Muscle of back (tissue), 3 donors: ENCODE measurements at regions not wholly inside any gene's neighbourhood (a gene's known extent, or its start where the extent isn't known, plus 50 kb on each side); places are given as distances from the start of the nearest gene placed in this dataset.
A peak's percentile ranks its signal among the peaks of the same experiment; 100 is the strongest.

Experiments
- DNase-seq, 3 donors: peaks; one replicate each; pipeline versions ENCODE4 v3.0.0 to v3.0.0-alpha.2; 2013

DNA sequence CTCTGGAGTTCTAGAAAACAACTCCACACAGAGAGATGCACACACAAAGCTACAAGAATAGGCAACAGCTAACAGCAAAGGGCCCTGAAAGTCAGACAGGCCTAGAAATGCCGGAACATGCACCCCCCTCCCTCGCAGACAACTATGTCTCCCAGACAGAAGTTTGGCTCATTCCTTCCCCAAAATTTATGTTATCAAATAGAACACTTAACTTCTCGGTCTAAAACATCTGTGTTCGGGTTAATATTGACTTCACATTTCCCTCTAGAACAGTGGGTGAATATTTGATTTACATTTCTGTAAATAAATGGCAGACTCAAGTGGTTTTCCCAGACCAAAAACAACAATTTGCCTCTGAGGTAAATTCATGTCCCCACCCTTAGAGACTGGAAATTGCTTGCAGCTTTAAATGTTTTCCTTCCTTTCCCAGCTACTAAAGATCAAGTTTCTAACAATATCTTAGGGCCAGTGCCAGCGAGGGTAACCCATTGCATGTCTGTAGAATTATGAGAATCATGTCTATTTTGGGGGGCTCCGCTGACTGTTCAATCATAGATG lies 92.5 kb upstream of the INHBA start:
- no peak for DNase-seq

DNA sequence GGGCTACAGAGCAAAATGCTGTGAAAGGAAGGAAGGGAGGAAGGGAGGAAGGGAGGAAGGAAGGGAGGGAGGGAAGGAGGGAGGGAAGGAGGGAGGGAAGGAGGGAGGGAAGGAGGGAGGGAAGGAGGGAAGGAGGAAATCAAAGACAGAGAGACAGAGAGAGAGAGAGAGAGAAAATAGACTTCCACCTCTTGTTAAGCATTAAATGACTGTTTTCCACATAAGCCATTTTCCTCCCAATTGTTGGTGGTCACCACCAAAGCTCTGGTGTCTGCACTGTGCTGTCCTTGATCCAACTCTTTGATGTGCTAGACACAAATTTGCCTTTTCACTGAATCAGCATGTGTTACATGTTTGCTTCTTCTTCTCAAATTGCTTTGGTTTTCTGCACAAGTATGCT lies 90.7 kb upstream of the INHBA start:
- DNase-seq, result no peak

- no peak for DNase-seq
These were observed 89.2 kb upstream of the INHBA start for GRCh38 chr7:41792120-41792519.

GRCh38 chr7:41788556-41788955 lies 85.7 kb upstream of the INHBA start:
- no peak for DNase-seq

GRCh38 chr7:41787651-41788350 lies 84.9 kb upstream of the INHBA start:
- DNase-seq, result peak in 2 of 3 donors; percentile 19 to 57

DNA sequence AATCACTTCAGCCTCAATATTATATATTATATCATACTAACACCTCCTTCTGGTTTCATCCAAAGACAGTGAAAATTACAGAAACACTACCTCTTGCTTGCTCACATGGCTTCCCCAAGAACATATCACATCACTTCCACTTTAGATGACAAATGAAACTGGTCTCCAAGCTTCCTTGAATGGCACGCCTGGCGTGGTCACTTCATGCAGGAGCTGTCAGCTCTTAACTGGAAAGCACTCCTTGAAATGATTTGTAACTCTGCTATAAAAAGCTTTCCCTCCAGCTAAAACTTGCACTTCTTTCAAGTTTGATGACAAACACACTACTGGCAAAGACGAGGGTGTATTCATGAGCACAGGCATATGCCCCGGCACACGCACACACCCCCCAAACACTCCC lies 84.1 kb upstream of the INHBA start:
- DNase-seq, result no peak

DNA sequence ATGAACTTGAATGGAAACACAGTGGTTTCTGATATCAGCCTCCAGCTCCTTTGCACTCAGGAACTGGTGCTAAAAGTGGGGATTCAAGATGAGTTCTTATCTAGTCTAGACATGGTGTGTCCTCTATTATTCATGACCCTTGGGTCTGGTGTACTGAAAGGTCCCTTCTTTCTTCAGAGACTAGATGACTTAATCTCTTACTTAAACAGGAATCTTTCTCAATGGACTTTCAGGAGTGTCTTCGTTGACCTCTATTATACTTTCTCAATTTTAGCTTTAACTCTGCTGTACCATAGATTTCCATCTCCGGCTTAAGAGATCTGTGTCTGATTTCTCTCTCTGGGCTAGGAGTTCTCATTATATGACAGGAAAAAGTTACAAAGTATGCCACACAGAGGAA lies 83.5 kb upstream of the INHBA start:
- no peak for DNase-seq

- DNase-seq, result no peak
These were observed 83.0 kb upstream of the INHBA start for GRCh38 chr7:41785840-41786239.

GRCh38 chr7:41785265-41785664 lies 82.4 kb upstream of the INHBA start:
- no peak for DNase-seq

DNA sequence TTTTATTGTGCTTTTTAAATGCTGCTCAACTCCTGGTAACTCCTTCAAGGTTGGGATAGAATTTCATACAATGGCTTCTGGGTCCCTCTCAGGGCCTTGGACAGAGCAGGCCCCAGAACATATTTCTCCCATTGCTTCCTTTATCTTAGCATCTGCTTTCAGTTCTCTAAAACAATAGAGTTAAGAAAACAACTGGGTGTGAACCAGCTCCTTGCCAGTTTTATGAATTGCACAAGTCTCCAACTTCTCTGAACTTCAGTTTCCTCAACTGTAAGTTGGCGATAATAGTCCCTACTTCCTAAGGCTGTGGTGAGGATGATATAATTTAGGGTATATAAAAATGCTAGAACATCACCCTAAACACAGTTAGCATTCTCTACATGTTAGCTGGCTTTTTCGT lies 77.0 kb upstream of the INHBA start:
- peak in 1 of 3 donors; percentile 23 for DNase-seq

- no peak for DNase-seq
These were observed 75.2 kb upstream of the INHBA start for GRCh38 chr7:41777894-41778596.

GRCh38 chr7:41774966-41775365 lies 72.1 kb upstream of the INHBA start:
- DNase-seq, result no peak

DNA sequence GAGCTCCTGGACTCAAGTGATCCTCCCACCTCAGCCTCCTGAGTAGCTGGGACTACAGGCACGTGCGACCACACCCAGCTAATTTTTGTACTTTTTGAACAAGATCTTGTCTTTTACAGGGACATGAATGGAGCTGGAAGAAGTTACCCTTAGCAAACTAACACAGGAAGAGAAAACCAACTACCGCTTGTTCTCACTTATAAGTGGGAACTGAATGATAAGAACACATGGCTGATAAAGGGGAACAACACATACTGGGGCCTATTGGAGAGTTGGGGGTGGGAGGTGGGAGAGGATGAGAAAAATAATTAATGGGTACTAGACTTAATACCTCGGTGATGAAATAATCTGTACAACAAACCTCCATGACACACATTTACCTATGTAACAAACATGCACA lies 70.9 kb upstream of the INHBA start:
- DNase-seq, result no peak

DNA sequence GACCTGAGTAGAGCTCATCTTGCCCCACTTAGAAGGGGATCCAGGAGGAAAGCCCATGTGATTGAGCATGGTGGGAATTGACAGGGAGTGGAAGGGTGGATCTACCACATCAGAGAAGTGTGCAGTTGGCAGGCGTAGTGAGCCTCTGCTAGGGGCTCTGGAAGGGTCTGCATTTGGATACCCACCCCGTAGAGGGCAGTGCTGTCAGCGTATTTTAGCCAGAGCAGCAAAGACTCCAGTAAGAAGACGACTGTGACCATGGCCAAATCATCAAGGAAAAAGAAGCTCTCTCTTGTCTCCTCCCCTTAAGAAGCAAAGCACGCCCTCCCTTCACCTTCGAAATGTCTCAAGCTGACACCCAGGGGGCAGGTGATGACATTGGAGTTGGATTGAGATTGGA lies 68.8 kb upstream of the INHBA start:
- DNase-seq, result no peak

DNA sequence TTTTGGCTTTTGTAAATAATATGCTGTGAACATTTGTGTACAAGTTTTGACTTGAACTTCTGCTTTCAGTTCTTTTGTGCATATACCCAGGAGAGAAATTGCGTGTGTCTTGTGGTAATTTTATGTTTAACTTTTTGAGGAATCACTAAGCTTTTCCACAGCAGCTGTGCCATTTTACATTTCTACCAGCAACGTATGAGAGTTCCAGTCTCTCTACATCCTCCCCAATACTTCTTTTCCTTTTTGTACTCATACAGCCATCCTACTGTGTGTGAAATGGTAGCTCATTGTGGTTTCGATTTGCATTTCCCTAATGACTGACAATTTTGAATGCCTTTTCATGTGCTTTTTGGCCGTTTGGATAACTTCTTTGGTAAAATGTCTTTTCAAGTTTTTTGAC lies 66.3 kb upstream of the INHBA start:
- DNase-seq, result no peak

GRCh38 chr7:41763626-41764025 lies 60.7 kb upstream of the INHBA start:
- no peak for DNase-seq

- DNase-seq, result no peak
These were observed 59.8 kb upstream of the INHBA start for GRCh38 chr7:41762641-41763040.

DNA sequence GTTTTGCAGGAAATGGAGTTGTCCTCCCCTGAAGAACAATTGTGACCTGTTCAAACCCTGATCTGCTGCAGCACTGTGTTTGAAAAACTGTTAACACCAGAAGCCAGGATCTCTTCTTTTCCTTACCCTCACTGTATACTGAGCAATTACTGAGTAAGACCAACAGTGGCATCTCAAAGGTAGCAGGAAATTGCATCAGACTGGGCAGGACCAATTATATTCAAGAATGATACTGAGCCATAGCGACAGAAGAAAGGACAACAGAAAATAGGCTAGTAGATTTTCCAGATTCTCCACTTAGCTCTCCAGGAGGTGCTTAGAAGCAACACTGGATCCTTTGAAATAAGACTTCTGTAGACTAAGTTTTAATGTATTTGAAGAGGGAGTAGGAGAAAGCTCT lies 57.4 kb upstream of the INHBA start:
- DNase-seq, result no peak

DNA sequence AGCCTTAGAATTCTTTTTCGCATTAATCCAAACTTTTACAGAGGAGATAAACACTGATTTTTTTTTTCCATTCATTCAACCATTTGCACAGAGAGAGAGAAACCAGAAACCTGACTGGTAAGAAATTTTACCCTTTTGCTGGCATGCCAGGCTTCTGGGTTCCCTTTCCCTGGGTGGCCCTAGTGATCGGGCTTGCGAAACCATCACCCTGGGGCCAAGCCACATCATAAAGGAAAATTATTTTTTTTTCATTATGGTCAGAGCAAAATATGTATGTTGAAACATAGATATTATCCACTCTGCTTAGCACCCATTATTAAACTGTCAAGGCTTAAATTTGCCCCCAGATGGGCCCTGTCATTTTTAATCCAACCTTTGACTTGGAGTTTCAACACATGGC lies 55.4 kb upstream of the INHBA start:
- no peak for DNase-seq

DNA sequence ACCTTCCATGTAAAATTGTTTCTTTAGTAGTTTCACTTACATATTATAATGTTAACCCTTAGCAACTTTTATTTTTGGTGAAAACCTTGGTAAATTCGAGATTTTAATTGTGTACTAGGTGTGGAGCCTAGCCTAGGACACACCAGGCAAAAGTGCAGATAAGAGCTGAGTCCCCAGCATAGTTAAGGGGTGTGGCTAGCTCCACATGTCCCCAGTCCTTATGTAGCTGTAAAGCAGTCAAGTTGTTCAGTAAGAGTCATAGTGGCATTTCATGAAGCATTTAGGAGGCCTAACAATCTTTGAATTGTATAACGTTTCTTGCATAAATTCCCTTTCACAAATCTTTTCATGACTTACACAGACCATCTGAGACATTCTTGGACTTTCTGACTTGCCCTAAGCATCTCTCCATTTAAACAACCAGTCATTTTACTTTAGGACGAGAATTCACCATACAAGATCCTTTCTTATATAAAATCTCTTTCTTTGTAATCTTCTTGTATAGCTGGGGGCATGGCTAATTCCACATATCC lies 53.8 kb upstream of the INHBA start:
- DNase-seq, result no peak

DNA sequence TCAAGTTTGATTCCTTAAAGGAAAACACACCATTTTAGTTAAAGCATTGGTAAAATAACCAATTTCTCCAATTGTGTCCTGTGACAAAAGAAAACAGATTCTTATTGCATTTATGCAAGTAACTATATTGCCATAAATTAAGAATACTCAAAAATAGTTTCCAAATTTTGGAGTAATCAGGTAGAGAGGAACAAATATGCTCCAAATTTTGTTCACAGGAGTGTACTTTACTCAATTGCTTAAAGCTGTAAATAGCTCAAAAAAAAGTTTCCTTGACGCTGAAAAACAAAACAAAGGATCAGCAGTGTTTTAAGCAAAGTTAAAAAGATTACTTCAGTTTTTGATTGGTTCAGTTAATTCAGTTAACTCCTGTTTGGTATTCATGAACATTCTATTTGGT lies 52.2 kb upstream of the INHBA start:
- DNase-seq, result no peak

DNA sequence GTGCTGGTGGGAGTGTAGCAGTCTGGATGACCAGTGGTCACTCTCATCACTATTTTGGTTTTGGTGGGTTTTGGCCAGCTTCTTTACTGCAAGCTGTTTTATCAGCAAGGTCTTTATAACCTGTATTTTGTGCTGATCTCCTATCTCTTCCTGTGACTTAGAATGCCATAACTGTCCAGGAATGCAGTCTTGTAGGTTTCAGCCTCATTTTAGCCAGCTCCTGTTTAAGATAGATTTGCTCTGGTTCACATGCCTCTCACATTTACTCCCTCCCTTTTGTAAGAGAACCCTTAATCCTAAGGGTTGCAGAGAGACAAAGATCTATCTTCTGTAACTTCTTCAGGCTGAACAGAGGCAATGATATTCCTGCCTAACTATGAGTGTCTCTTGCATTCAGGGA lies 51.2 kb upstream of the INHBA start:
- no peak for DNase-seq
